G401.6 (cell line): ENCODE measurements at regions not wholly inside any gene's neighbourhood (a gene's known extent, or its start where the extent isn't known, plus 50 kb on each side); places are given as distances from the start of the nearest gene placed in this dataset.
"Not testable (repeated sequence)": the region's sequence is repeated elsewhere in the genome, so short reads cannot be mapped to it uniquely, and the experiment has no call there.

ENCODE experiments used
- FAIRE-seq: peaks from 2 replicates; lab custom pipeline; 2012; peaks lifted over from hg19 to GRCh38; lab: Jason Lieb, UNC

DNA sequence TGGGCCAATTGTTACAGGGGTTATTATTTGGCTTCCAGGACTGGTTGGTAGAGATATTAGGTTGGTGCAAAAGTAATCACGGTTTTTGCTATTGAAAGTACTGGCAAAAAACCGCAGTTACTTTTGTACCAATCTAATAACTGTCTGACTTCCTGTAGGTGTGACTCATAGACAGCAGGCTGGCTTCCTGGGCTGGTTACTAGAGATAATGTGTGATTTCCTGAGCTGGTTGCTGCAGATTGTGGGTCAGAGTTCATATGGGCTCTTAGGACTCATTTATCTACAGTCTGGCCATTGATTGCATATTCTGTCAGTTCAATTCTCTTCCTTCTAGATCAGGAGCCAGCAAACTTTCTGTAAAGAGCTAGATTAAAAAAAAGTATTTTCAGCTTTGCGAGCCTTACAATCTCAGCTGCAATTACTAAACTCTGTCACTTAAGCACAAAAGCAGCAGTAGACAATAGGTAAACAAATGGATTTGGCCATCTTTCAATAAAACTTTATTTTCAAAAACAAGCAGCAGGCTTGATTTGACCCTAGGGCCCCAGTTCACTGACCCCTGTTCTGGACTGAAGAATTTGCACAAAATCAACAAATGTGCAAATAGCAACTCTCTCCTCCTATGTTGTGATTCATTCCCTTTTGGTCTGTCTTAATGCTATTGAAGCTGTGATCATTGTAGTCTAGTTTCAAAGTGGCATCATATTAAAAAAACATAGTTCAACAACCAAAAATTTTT, 50.8 kb upstream of the BOD1L1 start:
- no peak for FAIRE-seq

DNA sequence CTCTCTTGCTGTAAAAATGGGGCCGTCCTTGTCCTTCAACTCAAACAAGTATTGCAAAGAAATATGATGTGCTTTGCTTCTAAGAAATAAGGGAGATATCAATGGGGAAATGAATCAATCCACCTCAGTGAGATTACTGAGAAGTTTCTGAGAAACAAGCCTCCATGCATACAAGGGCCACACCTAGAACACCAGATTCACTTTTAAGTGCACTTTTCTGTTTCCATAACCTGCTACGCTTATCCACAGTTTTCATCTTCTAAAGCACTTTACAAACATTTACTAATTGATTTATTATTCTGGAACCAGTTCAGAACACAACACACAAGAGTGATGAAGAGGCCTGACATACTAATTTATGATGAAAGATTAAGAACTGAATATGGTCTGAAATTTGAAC, 54.0 kb upstream of the BOD1L1 start:
- no peak for FAIRE-seq

DNA sequence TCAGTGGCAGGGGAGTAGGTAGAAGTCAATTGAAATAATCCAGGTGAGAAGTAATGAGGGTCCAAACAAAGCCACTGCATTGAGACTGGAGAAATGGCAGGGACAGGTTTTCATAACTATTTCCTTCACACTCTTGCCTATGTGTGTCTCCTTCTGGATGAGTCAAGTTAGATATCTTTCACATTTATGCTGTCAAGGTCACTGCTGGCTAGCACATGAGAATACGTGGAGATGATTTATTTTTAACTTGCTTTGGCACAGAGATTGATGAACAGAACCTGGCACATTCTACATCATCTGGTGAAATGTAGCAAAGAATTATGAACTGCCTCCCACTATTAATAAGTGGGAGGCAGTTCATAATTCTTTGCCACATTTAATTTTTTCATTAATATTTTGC, 66.7 kb upstream of the BOD1L1 start:
- no peak for FAIRE-seq

DNA sequence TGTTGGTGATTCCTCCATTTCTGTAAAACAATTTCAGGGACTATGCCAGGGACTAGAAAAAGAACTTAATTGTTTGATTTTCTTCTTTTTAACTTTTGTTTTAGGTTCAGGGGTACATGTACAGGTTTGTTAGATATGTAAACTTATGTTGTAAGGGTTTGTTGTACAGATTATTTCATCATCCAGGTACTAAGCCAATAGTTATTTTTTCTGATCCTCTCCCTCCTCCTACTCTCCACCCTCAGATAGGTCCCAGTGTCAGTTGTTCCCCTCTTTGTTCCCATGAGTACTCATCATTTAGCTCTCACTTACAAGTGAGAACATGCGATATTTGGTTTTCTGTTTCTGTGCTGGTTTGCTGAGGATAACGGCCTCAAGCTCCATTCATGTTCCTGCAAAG, 70.8 kb upstream of the BOD1L1 start:
- FAIRE-seq = no peak

GRCh38 chr4:13700021-13700857, 72.7 kb upstream of the BOD1L1 start:
- no peak for FAIRE-seq

DNA sequence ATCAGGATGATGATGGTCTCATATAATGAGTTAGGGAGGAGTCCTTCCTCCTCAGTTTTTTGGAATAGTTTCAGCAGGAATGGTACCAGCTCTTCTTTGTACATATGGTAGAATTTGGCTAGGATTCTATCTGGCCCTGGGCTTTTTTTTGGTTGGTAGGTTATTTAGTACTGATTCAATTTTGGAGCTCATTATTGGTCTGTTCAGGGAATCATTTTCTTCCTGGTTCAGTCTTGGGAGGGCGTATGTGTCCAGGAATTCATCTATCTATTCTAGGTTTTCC, 73.3 kb upstream of the BOD1L1 start:
- FAIRE-seq = not testable (repeated sequence)

GRCh38 chr4:13701937-13702446, 74.5 kb upstream of the BOD1L1 start:
- FAIRE-seq = no peak

DNA sequence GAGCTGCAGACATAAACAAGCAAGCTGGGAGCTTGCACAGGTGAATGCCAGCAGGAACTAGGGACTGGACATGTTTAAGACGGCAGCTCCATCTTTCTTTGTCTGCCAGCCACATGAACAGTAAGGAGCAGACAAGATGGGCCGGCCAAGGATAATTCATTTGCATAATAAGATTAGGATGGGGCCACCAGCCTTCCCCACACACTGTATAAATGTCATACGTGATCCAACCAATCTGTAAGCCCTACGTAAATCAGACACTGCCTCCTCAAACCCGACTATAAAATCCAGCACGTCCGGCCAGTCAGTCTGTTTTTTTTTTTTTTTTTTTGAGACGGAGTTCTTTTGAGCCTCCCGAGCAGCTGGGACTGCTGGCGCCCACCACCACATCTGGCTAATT, 75.6 kb upstream of the BOD1L1 start:
- no peak for FAIRE-seq

GRCh38 chr4:13704035-13704434, 76.5 kb upstream of the BOD1L1 start:
- no peak for FAIRE-seq

DNA sequence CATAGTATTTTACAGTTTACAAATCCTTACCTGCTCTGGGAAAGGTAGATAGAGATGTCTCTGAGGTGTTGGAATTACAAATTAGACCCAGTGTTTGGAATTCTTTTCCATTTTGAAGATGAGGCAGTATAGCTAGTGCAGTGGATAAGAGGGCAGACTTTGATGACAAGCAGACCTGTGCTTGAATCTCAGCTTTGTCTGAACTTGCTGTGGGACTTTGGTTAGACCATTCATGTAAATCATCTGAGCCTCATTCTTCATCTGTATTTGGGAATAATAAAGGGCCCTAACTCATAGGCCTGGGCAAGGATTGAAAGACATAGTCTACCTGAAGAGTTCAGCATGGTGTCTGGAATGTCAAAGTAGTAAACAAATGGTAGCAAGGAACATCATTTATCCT, 77.2 kb upstream of the BOD1L1 start:
- FAIRE-seq = no peak

DNA sequence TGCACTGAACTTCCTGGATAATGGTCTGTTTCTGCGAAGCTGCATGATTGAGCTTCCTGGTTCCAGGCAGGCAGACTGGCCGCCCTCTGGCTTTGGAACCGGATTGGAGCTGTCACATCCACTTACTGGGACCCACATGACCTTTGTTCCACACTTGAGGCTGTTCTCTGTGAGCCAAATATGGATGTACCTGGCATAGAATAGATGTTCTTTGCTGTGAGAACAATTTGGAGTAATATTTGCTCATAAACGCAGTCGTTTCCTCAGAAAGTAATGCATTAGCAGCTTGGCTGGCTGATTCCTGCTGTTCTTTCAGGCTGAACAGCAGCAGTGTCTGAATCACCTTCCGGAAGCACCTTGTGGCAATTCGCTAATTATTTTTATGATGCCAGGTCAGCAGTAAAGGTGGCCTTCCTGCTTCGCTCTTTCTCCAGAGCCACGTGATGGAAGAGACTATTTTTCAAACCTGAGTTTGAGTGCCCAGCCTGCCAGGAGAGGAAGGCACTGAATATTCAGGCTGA, 78.1 kb upstream of the BOD1L1 start:
- no peak for FAIRE-seq

DNA sequence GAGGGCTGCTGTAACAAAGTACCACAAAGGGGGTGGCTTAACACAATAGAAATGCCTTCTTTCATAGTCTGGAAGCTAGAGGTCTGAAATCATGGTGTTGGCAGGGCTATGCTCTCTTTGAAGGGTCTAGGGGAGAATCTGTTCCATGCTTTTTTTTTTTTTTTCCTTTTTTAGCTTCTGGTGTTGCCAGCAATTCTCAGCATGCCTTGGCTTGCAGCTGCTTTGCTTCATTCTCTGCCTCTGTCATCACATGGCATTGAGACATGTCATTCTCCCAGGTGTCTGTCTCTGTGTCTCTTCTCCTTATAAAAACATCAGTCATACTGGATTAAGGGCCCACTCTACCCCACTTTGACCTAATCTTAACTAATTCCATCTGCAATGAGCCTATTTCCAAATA, 78.6 kb upstream of the BOD1L1 start:
- no peak for FAIRE-seq

- no peak for FAIRE-seq
These were observed 79.2 kb upstream of the BOD1L1 start for GRCh38 chr4:13706716-13707115.

- FAIRE-seq = no peak
These were observed 82.8 kb upstream of the BOD1L1 start for GRCh38 chr4:13710246-13710885.

- FAIRE-seq = no peak
These were observed 83.8 kb upstream of the BOD1L1 start for GRCh38 chr4:13711233-13711785.

- FAIRE-seq = no peak
These were observed 94.4 kb upstream of the BOD1L1 start for GRCh38 chr4:13721894-13722293.

DNA sequence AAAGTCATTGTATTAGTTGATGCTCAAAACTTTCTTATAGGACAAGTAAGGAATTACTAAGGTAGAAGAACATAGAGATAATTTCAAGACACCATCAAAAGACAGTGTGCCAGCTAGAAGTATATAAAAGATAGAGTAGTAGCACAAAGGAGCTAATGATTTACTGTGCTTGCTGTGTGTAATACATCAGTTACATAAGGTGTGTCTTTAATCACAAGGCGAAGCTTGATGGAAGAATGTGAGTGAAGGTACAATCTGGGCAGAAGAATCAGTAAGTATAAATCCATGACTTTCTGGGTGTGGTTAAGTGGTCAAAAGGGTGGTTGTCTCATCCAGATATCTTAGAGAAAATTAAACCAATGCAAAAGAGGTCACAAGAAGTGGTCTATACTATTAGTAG, 95.1 kb upstream of the BOD1L1 start:
- FAIRE-seq = no peak

GRCh38 chr4:13728761-13729160, 101.2 kb upstream of the BOD1L1 start:
- no peak for FAIRE-seq

GRCh38 chr4:13731019-13731418, 103.5 kb upstream of the BOD1L1 start:
- FAIRE-seq = no peak

DNA sequence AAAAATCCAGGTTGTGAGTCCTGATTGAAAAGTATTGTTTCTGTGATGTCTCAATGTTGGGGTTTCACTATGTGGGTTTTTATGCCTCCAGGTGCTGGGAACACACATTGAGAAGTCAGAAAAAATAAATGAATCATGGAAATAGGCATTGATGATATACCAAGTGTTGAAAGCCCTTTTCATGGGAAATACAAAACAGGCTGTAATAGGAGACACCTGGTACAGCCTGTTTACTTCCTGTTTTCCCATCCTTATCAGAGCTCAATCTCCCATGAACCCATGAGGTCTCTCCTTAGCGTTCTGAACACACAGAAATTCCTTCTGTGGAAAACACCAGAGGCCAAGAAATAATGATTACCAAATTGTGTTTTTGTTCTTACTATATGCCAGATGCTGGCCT, 106.3 kb upstream of the BOD1L1 start:
- FAIRE-seq = no peak

DNA sequence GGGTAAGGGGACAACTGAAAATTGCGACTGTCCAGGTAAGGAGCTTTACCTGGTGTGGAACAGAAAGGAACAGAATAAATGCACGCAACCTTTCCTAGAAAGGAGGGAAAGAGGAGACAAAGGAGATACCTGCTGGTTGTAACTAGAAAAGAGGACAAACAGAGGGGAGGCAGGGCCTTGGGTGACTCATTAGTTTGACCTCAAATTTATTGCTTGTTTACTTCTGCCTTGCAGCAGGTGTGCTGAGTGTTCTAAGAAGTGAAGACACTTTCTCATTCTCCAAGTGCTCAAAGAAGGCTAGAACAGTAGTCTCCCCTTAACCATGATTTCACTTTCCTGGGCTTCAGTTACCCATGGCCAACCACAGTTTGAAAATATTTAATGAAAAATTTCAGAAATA, 123.1 kb upstream of the BOD1L1 start:
- no peak for FAIRE-seq

DNA sequence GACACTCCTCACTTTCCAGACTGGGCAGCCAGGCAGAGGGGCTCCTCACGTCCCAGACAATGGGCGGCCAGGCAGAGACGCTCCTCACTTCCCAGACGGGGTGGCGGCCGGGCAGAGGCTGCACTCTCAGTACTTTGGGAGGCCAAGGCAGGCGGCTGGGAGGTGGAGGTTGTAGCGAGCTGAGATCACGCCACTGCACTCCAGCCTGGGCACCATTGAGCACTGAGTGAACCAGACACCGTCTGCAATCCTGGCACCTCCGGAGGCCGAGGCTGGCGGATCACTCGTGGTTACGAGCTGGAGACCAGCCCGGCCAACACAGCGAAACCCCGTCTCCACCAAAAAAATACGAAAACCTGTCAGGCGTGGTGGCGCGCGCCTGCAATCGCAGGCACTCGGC, 134.1 kb upstream of the BOD1L1 start:
- FAIRE-seq = not testable (repeated sequence)

DNA sequence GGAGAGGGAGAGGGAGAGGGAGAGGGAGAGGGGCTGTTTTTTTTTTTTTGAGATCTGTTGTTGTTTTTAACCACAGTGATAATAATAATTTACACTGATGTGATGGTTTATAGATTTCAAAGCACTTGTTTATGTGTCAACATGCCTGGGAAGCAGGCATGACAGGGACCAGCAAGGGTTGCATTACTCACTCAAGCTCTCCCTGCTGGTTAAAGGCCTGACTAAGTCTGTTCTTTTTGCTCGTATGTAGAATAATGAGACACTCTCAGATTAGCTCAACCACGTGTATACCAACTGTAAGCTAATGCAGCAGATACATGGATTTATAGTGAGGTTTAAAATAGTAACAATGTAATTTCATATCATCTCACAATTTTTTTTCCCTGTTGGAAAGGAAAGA, 134.6 kb upstream of the BOD1L1 start:
- FAIRE-seq = no peak
